Body of pancreas (tissue), 4 donors: ENCODE measurements at regions not wholly inside any gene's neighbourhood (a gene's known extent, or its start where the extent isn't known, plus 50 kb on each side); places are given as distances from the start of the nearest gene placed in this dataset.

ENCODE experiments used
- CTCF ChIP-seq, 7 experiments: fragments of 450-650 bp in 4 of 7; fragments of 200-600 bp in 3 of 7; sonication (generic) in 3 of 7; IDR thresholded peaks; one replicate each; pipeline ENCODE4 v1.5.1; 2016 to 2019; ENCODE audit warnings: antibody characterized with exemption in 7 of 7
- POLR2A ChIP-seq, 3 donors: fragments of 450-650 bp; IDR thresholded peaks; one replicate each; pipeline ENCODE4 v1.6.1; 2016; ENCODE audit warnings: antibody characterized with exemption in 3 of 3, mild to moderate bottlenecking in 2 of 3

- TF ChIP-seq CTCF (IDR thresholded peaks at IDR 0.05) (no peak), POLR2A (IDR thresholded peaks at IDR 0.05) (no peak)
Measured at GRCh38 chr14:34086223-34086757, 135.4 kb upstream of the EGLN3 start.
